CD8-positive, alpha-beta memory T cell (primary cell): ENCODE measurements at regions not wholly inside any gene's neighbourhood (a gene's known extent, or its start where the extent isn't known, plus 50 kb on each side); places are given as distances from the start of the nearest gene placed in this dataset.

Experiments used
- CTCF ChIA-PET: fragments of 350-600 bp; sonication (Branson Sonifier 250); formaldehyde crosslinking; loops from one replicate; lab custom pipeline; 2021; ENCODE audit warnings: antibody characterized with exemption; lab: Charles Lee
- POLR2A ChIA-PET: fragments of 350-600 bp; sonication (Branson Sonifier 250); formaldehyde crosslinking; loops from one replicate; lab custom pipeline; 2021; ENCODE audit warnings: antibody characterized with exemption; lab: Charles Lee
- DNase-seq, 5 donors: peaks; one replicate each; pipeline versions ENCODE4 v3.0.0 to v3.0.0-alpha.2; 2020 to 2022; ENCODE audit warnings: mixed read lengths in 1 of 5
- H3K27ac ChIP-seq: one replicate; pipeline ENCODE4 v1.7.0; 2013; ENCODE audit warnings: low read depth, mild to moderate bottlenecking, low read length, moderate library complexity
- H3K27me3 ChIP-seq: 2 replicates; pipeline ENCODE4 v1.7.0; 2013; ENCODE audit warnings: low read length, mild to moderate bottlenecking; ENCODE audit not compliant: insufficient read depth, poor library complexity, severe bottlenecking
- H3K36me3 ChIP-seq: 2 replicates; pipeline ENCODE4 v1.7.0; 2013; ENCODE audit warnings: mild to moderate bottlenecking, low read length, moderate library complexity; ENCODE audit not compliant: insufficient read depth
- H3K4me1 ChIP-seq: 2 replicates; pipeline ENCODE4 v1.7.0; 2013; ENCODE audit warnings: mild to moderate bottlenecking, low read length, moderate library complexity; ENCODE audit not compliant: insufficient read depth
- H3K4me3 ChIP-seq: 2 replicates; pipeline ENCODE4 v1.7.0; 2013; ENCODE audit warnings: mild to moderate bottlenecking, low read length
- H3K9me3 ChIP-seq: 2 replicates; pipeline ENCODE4 v1.7.0; 2013; ENCODE audit warnings: mild to moderate bottlenecking, low read length
- H3K27ac Mint-ChIP-seq, 8 donors: one replicate each; pipeline ENCODE4 v1.8.0; 2020 to 2021; ENCODE audit warnings: mixed read lengths in 8 of 8, mild to moderate bottlenecking in 6 of 8, inconsistent platforms in 3 of 8, moderate library complexity in 3 of 8
- H3K27me3 Mint-ChIP-seq, 2 donors: one replicate each; pipeline ENCODE4 v1.8.0; 2020 to 2021; ENCODE audit warnings: mixed read lengths in 2 of 2, mild to moderate bottlenecking in 1 of 2, moderate library complexity in 1 of 2
- H3K36me3 Mint-ChIP-seq, 3 donors: one replicate each; pipeline ENCODE4 v1.8.0; 2020 to 2021; ENCODE audit warnings: mixed read lengths in 3 of 3, inconsistent platforms in 1 of 3, mild to moderate bottlenecking in 1 of 3
- H3K4me1 Mint-ChIP-seq, 3 donors: one replicate each; pipeline ENCODE4 v1.8.0; 2020 to 2021; ENCODE audit warnings: mixed read lengths in 3 of 3, inconsistent platforms in 1 of 3, mild to moderate bottlenecking in 1 of 3
- H3K4me3 Mint-ChIP-seq, 7 donors: one replicate each; pipeline ENCODE4 v1.8.0; 2020 to 2021; ENCODE audit warnings: mixed read lengths in 7 of 7, mild to moderate bottlenecking in 6 of 7, moderate library complexity in 4 of 7, inconsistent platforms in 2 of 7
- H3K9me3 Mint-ChIP-seq, 5 donors: one replicate each; pipeline ENCODE4 v1.8.0; 2020 to 2022; ENCODE audit warnings: mixed read lengths in 5 of 5, mild to moderate bottlenecking in 3 of 5, moderate library complexity in 2 of 5, inconsistent platforms in 1 of 5

DNA sequence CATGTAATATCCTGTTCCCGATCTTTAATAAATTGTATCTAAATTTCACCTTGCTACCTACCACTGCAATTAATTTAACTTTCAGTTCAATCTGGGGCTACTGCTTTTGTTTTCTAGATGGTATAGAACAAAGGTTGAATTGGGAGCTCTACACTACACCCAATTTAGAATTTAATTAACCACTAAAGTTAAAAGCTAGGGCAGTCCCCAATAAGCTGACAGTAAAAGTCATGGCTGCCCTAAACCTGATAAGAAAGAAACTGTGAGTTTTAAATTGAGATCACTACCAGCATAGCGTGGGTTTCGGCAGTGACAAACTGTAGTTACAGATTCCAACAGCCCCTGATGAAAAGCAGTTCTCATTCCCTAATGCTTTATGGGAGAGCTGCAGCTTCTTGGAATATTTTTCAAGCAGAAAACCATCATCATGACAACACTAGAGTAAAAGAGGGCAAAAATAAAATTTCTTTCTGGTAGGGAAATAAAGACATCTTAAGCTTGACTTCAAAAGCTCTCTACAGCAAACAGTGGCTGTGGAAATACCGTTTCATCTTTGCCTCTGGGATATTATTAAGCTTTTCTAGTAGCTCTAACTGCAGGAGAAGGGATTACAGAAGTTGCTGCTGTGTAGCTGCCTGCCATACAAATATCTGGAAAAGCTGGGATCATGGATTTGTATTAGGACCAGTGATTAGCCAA lies 1372.1 kb downstream of the EPHA7 start:
- Mint-ChIP-seq H3K4me3 (no peak overlapping the region), H3K27ac (no peak overlapping the region), H3K36me3 (no peaks in the 10 kb centered on the region), H3K27me3 (no peaks in the 10 kb centered on the region), H3K9me3 (peaks cover 0 to 9% (median 7%) of the 10 kb centered on the region in 5 donors), H3K4me1 (no peaks in the 10 kb centered on the region)
- Histone ChIP-seq H3K27ac (no peak overlapping the region), H3K4me3 (no peak overlapping the region), H3K27me3 (no peaks in the 10 kb centered on the region), H3K9me3 (no peaks in the 10 kb centered on the region), H3K36me3 (no peaks in the 10 kb centered on the region), H3K4me1 (no peaks in the 10 kb centered on the region)
- ChIA-PET CTCF (no interaction called here), POLR2A (no interaction called here)
- no peak for DNase-seq

DNA sequence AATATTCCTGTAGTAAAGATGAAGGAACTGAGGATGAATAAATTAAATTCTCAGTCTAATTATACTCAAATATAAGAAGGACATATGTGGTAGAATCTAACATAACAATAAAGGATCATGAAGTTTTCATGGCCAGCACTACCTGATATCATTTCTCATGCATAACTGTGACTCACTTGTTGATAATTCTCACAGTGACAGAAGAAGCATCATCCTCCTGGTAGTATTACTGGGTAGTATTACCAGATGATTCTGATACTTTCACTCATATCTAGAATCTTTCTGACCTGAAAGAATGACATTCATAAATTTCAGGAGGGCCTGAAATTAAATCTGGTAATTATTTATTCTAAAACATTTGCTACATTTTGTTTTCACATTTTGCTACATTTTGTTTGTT lies 1375.0 kb downstream of the EPHA7 start:
- Histone ChIP-seq H3K9me3 (no peaks in the 10 kb centered on the region), H3K27me3 (no peaks in the 10 kb centered on the region), H3K4me1 (no peaks in the 10 kb centered on the region), H3K36me3 (no peaks in the 10 kb centered on the region), H3K4me3 (no peak overlapping the region), H3K27ac (no peak overlapping the region)
- Mint-ChIP-seq H3K36me3 (no peaks in the 10 kb centered on the region), H3K27me3 (no peaks in the 10 kb centered on the region), H3K4me3 (no peak overlapping the region), H3K4me1 (no peaks in the 10 kb centered on the region), H3K27ac (no peak overlapping the region), H3K9me3 (peaks cover 1 to 9% (median 7%) of the 10 kb centered on the region in 5 donors)
- CTCF ChIA-PET, result no interaction called here
- POLR2A ChIA-PET, result no interaction called here
- DNase-seq, result no peak

DNA sequence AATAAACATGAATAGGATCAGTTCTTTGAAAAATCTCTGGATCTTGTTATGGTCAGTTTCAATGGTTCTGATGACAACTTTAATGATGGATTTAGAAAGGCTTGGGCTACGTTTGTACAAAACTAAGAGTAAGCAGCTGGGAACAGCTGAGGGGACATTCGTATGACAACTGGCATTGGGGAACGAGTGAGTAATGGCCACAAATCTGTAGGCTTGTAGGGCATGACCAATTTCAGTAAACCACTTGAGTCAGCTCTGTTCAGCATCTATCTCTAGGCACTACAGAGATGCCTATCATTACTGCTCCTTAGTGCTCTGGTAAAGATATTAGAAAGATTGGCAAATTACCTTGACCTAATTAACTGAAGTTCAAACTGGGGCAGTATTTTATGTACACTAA lies 1375.6 kb downstream of the EPHA7 start:
- Mint-ChIP-seq H3K9me3 (peaks cover 1 to 9% (median 7%) of the 10 kb centered on the region in 5 donors), H3K4me1 (no peaks in the 10 kb centered on the region), H3K27ac (no peak overlapping the region), H3K4me3 (no peak overlapping the region), H3K36me3 (no peaks in the 10 kb centered on the region), H3K27me3 (no peaks in the 10 kb centered on the region)
- CTCF ChIA-PET, result no interaction called here
- POLR2A ChIA-PET, result no interaction called here
- no peaks in the 10 kb centered on the region for H3K4me1 ChIP-seq
- H3K27ac ChIP-seq, result no peak overlapping the region
- DNase-seq, result no peak
- H3K27me3 ChIP-seq, result no peaks in the 10 kb centered on the region
- H3K4me3 ChIP-seq, result no peak overlapping the region
- H3K36me3 ChIP-seq, result no peaks in the 10 kb centered on the region
- no peaks in the 10 kb centered on the region for H3K9me3 ChIP-seq

DNA sequence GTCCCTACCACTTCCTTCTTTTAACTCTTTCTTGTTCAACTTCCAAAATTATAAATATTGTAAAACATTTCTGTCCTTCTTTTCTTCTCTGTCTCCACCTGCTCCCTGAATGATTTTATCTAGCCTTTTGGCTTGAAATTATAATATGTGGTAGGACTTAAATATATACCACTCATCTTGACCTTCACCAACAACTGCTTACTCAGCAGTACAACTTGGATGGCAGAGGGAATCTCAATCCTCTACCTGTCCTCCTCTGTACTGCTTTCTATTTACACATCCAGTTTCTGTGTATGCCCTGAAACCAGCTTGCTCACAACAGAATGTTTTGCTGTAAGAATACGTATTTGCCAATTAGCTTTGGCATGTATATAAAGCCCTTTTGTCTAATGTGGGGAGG lies 1392.5 kb downstream of the EPHA7 start:
- no peak overlapping the region for H3K4me3 Mint-ChIP-seq
- no peaks in the 10 kb centered on the region for H3K27me3 ChIP-seq
- no peak overlapping the region for H3K4me3 ChIP-seq
- peaks cover 3% of the 10 kb centered on the region for H3K9me3 ChIP-seq
- H3K27ac Mint-ChIP-seq, result no peak overlapping the region
- H3K36me3 Mint-ChIP-seq, result no peaks in the 10 kb centered on the region
- H3K36me3 ChIP-seq, result no peaks in the 10 kb centered on the region
- H3K27ac ChIP-seq, result no peak overlapping the region
- H3K4me1 Mint-ChIP-seq, result no peaks in the 10 kb centered on the region
- H3K27me3 Mint-ChIP-seq, result no peaks in the 10 kb centered on the region
- H3K4me1 ChIP-seq, result no peaks in the 10 kb centered on the region
- CTCF ChIA-PET, result no interaction called here
- POLR2A ChIA-PET, result no interaction called here
- H3K9me3 Mint-ChIP-seq, result peaks cover 2 to 21% (median 10%) of the 10 kb centered on the region in 5 donors
- DNase-seq, result no peak

DNA sequence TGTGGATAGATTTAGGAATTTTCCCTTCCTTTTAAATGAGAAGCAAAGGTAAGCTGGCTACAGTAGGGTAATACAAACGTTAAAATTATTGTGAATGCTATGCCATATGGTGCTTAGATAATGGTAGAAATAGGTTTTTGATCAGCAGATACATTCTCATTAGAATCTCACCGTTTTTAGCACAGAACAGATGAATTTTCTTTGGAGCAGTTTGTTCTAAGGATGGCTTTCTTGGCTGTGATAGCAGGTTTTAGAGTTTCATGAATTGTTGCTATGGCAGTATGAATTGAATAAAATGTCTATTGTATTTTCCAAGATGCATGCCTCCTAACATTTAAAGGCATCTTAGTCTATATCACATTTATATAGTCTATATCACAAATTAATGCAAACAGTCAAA lies 1394.5 kb downstream of the EPHA7 start:
- POLR2A ChIA-PET, result no interaction called here
- H3K9me3 Mint-ChIP-seq, result peaks cover 0 to 16% (median 3%) of the 10 kb centered on the region in 5 donors
- H3K4me1 Mint-ChIP-seq, result no peaks in the 10 kb centered on the region
- H3K27me3 Mint-ChIP-seq, result no peaks in the 10 kb centered on the region
- Histone ChIP-seq H3K4me1 (no peaks in the 10 kb centered on the region), H3K27ac (no peak overlapping the region), H3K4me3 (no peak overlapping the region), H3K9me3 (peaks cover 3% of the 10 kb centered on the region), H3K27me3 (no peaks in the 10 kb centered on the region), H3K36me3 (no peaks in the 10 kb centered on the region)
- H3K4me3 Mint-ChIP-seq, result no peak overlapping the region
- no peak for DNase-seq
- H3K36me3 Mint-ChIP-seq, result no peaks in the 10 kb centered on the region
- no peak overlapping the region for H3K27ac Mint-ChIP-seq
- CTCF ChIA-PET, result no interaction called here

DNA sequence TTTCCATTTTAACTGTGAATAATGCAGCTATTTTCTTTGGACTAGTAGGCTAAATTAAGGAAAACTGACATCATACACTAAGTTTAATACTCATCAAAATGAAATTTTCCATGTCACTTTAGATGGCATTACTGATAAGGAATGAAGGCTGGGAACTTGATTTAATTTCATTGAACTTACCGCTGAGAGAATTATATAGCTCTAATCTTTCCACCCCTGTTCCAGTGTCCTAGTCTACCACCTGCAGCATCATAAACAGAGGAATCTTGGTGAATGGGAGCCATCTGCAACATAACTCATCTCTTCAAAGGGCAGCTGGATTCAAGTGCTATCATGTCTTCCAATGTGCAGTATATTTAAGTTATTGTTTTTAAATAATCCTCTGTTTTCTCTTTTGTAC lies 1395.2 kb downstream of the EPHA7 start:
- H3K36me3 ChIP-seq, result no peaks in the 10 kb centered on the region
- no peaks in the 10 kb centered on the region for H3K27me3 ChIP-seq
- ChIA-PET POLR2A (no interaction called here), CTCF (no interaction called here)
- H3K9me3 Mint-ChIP-seq, result peaks cover 0 to 16% (median 2%) of the 10 kb centered on the region in 5 donors
- H3K4me3 Mint-ChIP-seq, result no peak overlapping the region
- H3K27ac Mint-ChIP-seq, result no peak overlapping the region
- no peak overlapping the region for H3K4me3 ChIP-seq
- H3K4me1 ChIP-seq, result no peaks in the 10 kb centered on the region
- H3K27me3 Mint-ChIP-seq, result no peaks in the 10 kb centered on the region
- H3K4me1 Mint-ChIP-seq, result no peaks in the 10 kb centered on the region
- H3K36me3 Mint-ChIP-seq, result no peaks in the 10 kb centered on the region
- no peak for DNase-seq
- no peak overlapping the region for H3K27ac ChIP-seq
- H3K9me3 ChIP-seq, result peaks cover 3% of the 10 kb centered on the region

DNA sequence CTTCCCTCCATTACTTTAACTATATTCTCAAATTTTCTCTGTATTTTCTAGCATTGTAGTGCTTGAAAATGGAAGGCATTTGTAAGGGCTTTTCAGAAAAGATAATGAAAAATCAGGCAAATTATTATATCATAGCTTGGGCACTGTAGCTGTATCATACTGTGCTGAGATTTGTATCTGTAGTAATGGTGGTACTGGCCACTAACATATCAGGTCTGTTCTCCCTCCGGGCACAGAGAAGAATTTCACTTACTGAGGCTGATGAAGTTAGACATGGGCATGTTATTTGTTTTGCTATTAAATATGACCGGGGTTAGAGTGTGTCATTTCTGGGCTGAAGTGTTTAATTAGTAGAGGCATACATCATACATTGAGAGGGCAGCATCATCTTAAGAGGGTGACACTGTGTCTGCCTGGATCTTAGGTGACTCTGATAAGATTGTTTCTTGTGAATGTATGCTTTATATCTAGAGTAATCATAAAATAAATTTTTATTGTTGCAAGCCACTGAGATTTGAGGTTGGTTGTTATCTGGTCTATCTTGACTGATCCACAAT lies 1395.9 kb downstream of the EPHA7 start:
- no peaks in the 10 kb centered on the region for H3K27me3 ChIP-seq
- no peaks in the 10 kb centered on the region for H3K27me3 Mint-ChIP-seq
- no peak overlapping the region for H3K27ac Mint-ChIP-seq
- no peaks in the 10 kb centered on the region for H3K4me1 Mint-ChIP-seq
- H3K27ac ChIP-seq, result no peak overlapping the region
- H3K36me3 Mint-ChIP-seq, result no peaks in the 10 kb centered on the region
- H3K4me3 ChIP-seq, result no peak overlapping the region
- CTCF ChIA-PET, result no interaction called here
- DNase-seq, result no peak
- POLR2A ChIA-PET, result no interaction called here
- no peaks in the 10 kb centered on the region for H3K36me3 ChIP-seq
- no peaks in the 10 kb centered on the region for H3K4me1 ChIP-seq
- H3K9me3 ChIP-seq, result peaks cover 3% of the 10 kb centered on the region
- H3K9me3 Mint-ChIP-seq, result peaks cover 0 to 16% (median 2%) of the 10 kb centered on the region in 5 donors
- no peak overlapping the region for H3K4me3 Mint-ChIP-seq

DNA sequence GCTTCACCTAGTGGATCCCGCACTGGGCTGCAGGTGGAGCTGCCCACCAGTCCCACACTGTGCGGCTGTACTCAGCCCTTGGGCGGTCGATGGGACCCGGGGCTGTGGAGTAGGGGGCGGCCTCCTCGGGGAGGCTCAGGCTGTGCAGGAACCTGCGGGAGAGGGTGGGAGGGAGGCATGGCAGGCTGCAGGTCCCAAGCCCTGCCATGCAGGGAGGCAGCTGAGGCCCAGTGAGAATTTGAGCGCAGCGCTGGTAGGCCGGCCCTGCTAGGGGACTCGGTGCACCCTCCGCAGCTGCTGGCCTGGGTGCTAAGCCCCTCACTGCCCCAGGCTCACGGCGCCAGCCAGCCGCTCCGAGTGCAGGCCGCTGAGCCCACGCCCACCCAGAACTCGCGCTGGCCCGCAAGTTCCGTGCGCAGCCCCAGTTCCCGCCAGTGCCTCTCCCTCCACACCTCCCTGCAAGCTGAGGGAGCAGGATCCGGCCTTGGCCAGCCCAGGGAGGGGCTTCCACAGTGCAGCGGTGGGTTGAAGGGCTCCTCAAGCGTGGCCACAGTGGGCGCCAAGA lies 1407.6 kb downstream of the EPHA7 start:
- H3K27me3 ChIP-seq, result no peaks in the 10 kb centered on the region
- no peaks in the 10 kb centered on the region for H3K36me3 ChIP-seq
- ChIA-PET CTCF (no interaction called here), POLR2A (no interaction called here)
- no peaks in the 10 kb centered on the region for H3K27me3 Mint-ChIP-seq
- no peak overlapping the region for H3K27ac ChIP-seq
- H3K4me1 Mint-ChIP-seq, result no peaks in the 10 kb centered on the region
- no peaks in the 10 kb centered on the region for H3K9me3 ChIP-seq
- peaks cover 4 to 18% (median 7%) of the 10 kb centered on the region in 5 donors for H3K9me3 Mint-ChIP-seq
- H3K36me3 Mint-ChIP-seq, result no peaks in the 10 kb centered on the region
- no peaks in the 10 kb centered on the region for H3K4me1 ChIP-seq
- no peak overlapping the region for H3K4me3 ChIP-seq
- H3K4me3 Mint-ChIP-seq, result no peak overlapping the region
- DNase-seq, result peak in 1 of 5 donors; percentile 41
- no peak overlapping the region for H3K27ac Mint-ChIP-seq
